Right lobe of liver (tissue), 4 donors: ENCODE measurements at regions not wholly inside any gene's neighbourhood (a gene's known extent, or its start where the extent isn't known, plus 50 kb on each side); places are given as distances from the start of the nearest gene placed in this dataset.

Experiments
- POLR2A ChIP-seq: fragments of 450-650 bp; IDR thresholded peaks from one replicate; pipeline ENCODE4 v1.6.1; 2017; ENCODE audit warnings: antibody characterized with exemption, mild to moderate bottlenecking
- TF ChIP-seq, protein P1 (sequence below), 4 donors: fragments of 200-600 bp in 3 of 4; fragments of 450-650 bp in 1 of 4; IDR thresholded peaks; one replicate each; pipeline versions ENCODE4 v1.5.1 to v1.8.0; 2016 to 2022; ENCODE audit warnings: antibody characterized with exemption in 4 of 4, mild to moderate bottlenecking in 2 of 4
- donor health status: DM: no; HTN: no; CAD: no.
- donor health status: DM: no; HTN: no; CAD: no.
- donor health status: DM: no; HTN: yes; CAD: no.

DNA sequence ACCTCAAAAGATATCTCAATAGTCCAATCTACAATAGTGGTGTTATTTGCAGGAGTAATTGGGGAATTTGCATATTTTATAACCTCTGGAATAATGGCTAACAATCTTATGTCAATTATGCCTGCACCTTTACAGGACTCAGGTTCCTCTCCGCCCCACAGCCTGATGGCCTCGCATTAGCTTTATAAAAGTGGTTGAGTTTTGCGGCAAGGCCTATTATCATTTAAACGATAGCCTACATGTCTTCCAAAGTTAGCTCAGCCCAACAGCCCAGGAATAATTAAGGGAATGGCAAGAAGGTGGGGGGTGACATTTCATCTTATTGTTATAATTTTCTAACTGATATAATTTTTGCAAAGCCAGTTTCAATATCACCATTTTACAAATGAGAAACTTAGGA is 97.3 kb downstream of the RTP4 start:
- TF ChIP-seq, protein P1, sequence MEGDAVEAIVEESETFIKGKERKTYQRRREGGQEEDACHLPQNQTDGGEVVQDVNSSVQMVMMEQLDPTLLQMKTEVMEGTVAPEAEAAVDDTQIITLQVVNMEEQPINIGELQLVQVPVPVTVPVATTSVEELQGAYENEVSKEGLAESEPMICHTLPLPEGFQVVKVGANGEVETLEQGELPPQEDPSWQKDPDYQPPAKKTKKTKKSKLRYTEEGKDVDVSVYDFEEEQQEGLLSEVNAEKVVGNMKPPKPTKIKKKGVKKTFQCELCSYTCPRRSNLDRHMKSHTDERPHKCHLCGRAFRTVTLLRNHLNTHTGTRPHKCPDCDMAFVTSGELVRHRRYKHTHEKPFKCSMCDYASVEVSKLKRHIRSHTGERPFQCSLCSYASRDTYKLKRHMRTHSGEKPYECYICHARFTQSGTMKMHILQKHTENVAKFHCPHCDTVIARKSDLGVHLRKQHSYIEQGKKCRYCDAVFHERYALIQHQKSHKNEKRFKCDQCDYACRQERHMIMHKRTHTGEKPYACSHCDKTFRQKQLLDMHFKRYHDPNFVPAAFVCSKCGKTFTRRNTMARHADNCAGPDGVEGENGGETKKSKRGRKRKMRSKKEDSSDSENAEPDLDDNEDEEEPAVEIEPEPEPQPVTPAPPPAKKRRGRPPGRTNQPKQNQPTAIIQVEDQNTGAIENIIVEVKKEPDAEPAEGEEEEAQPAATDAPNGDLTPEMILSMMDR (IDR thresholded peaks at IDR 0.05), result no peak
- TF ChIP-seq POLR2A, result no peak
